Activated naive CD4-positive, alpha-beta T cell treated with anti-CD3 and anti-CD28 coated beads, Interleukin-2, amount 50 U/mL, for 24 hours (primary cell): ENCODE measurements at regions not wholly inside any gene's neighbourhood (a gene's known extent, or its start where the extent isn't known, plus 50 kb on each side); places are given as distances from the start of the nearest gene placed in this dataset.
"Not testable (repeated sequence)": the region's sequence is repeated elsewhere in the genome, so short reads cannot be mapped to it uniquely, and the experiment has no call there.

Experiments used
- H3K27ac Mint-ChIP-seq: one replicate; pipeline ENCODE4 v1.8.0; 2021; ENCODE audit warnings: mild to moderate bottlenecking, mixed read lengths
- H3K27me3 Mint-ChIP-seq: one replicate; pipeline ENCODE4 v1.8.0; 2021; ENCODE audit warnings: mixed read lengths
- H3K36me3 Mint-ChIP-seq: one replicate; pipeline ENCODE4 v1.8.0; 2021; ENCODE audit warnings: mixed read lengths
- H3K4me1 Mint-ChIP-seq: one replicate; pipeline ENCODE4 v1.8.0; 2021; ENCODE audit warnings: mixed read lengths
- H3K4me3 Mint-ChIP-seq: one replicate; pipeline ENCODE4 v1.8.0; 2021; ENCODE audit warnings: mild to moderate bottlenecking, mixed read lengths
- H3K9me3 Mint-ChIP-seq: one replicate; pipeline ENCODE4 v1.8.0; 2021; ENCODE audit warnings: mixed read lengths

- Mint-ChIP-seq H3K4me1 (no peaks in the 10 kb centered on the region), H3K4me3 (no peak overlapping the region), H3K36me3 (no peaks in the 10 kb centered on the region), H3K27ac (no peak overlapping the region), H3K9me3 (no peaks in the 10 kb centered on the region), H3K27me3 (peaks cover 2% of the 10 kb centered on the region)
Observed at GRCh38 chr21:33146467-33146866, 76.5 kb downstream of the OLIG1 start.

- H3K27me3 Mint-ChIP-seq = peaks cover 10% of the 10 kb centered on the region
- no peaks in the 10 kb centered on the region for H3K4me1 Mint-ChIP-seq
- no peak overlapping the region for H3K4me3 Mint-ChIP-seq
- no peaks in the 10 kb centered on the region for H3K36me3 Mint-ChIP-seq
- H3K27ac Mint-ChIP-seq = no peak overlapping the region
- no peaks in the 10 kb centered on the region for H3K9me3 Mint-ChIP-seq
Observed at GRCh38 chr21:33149181-33149580, 79.2 kb downstream of the OLIG1 start.

GRCh38 chr21:33150968-33151367, 78.8 kb upstream of the IFNAR2 start:
- peaks cover 11% of the 10 kb centered on the region for H3K27me3 Mint-ChIP-seq
- H3K27ac Mint-ChIP-seq, H3K36me3 Mint-ChIP-seq, H3K4me3 Mint-ChIP-seq, H3K4me1 Mint-ChIP-seq, H3K9me3 Mint-ChIP-seq: not testable (repeated sequence)

GRCh38 chr21:33151941-33152731, 77.6 kb upstream of the IFNAR2 start:
- H3K4me1 Mint-ChIP-seq = no peaks in the 10 kb centered on the region
- no peaks in the 10 kb centered on the region for H3K36me3 Mint-ChIP-seq
- no peak overlapping the region for H3K27ac Mint-ChIP-seq
- H3K27me3 Mint-ChIP-seq = peaks cover 11% of the 10 kb centered on the region
- H3K9me3 Mint-ChIP-seq = no peaks in the 10 kb centered on the region
- H3K4me3 Mint-ChIP-seq = no peak overlapping the region

GRCh38 chr21:33152732-33153130, 77.0 kb upstream of the IFNAR2 start:
- Mint-ChIP-seq H3K9me3 (no peaks in the 10 kb centered on the region), H3K27ac (no peak overlapping the region), H3K27me3 (peaks cover 11% of the 10 kb centered on the region)

GRCh38 chr21:33155005-33155404, 74.7 kb upstream of the IFNAR2 start:
- Mint-ChIP-seq H3K27me3 (peaks cover 13% of the 10 kb centered on the region), H3K9me3 (peaks cover 7% of the 10 kb centered on the region), H3K4me1 (no peaks in the 10 kb centered on the region), H3K27ac (no peak overlapping the region), H3K36me3 (peaks cover 3% of the 10 kb centered on the region), H3K4me3 (no peak overlapping the region)

More at GRCh38 chr21:33152732-33153130, 77.0 kb upstream of the IFNAR2 start:
- Mint-ChIP-seq H3K4me1 (no peaks in the 10 kb centered on the region), H3K36me3 (no peaks in the 10 kb centered on the region), H3K4me3 (no peak overlapping the region)

- Mint-ChIP-seq H3K27me3 (peaks cover 13% of the 10 kb centered on the region), H3K4me1 (no peaks in the 10 kb centered on the region), H3K36me3 (peaks cover 3% of the 10 kb centered on the region), H3K27ac (no peak overlapping the region), H3K9me3 (peaks cover 7% of the 10 kb centered on the region), H3K4me3 (no peak overlapping the region)
Observed at GRCh38 chr21:33155422-33155821, 74.3 kb upstream of the IFNAR2 start.

- Mint-ChIP-seq H3K4me3 (no peak overlapping the region), H3K27me3 (peaks cover 7% of the 10 kb centered on the region), H3K27ac (no peak overlapping the region), H3K4me1 (no peaks in the 10 kb centered on the region), H3K36me3 (peaks cover 3% of the 10 kb centered on the region), H3K9me3 (peaks cover 7% of the 10 kb centered on the region)
Observed at GRCh38 chr21:33157303-33157702, 72.4 kb upstream of the IFNAR2 start.

- Mint-ChIP-seq H3K4me1 (no peaks in the 10 kb centered on the region), H3K27ac (no peak overlapping the region), H3K36me3 (peaks cover 3% of the 10 kb centered on the region), H3K4me3 (no peak overlapping the region), H3K27me3 (peaks cover 4% of the 10 kb centered on the region), H3K9me3 (peaks cover 7% of the 10 kb centered on the region)
Observed at GRCh38 chr21:33158654-33159053, 71.1 kb upstream of the IFNAR2 start.

- Mint-ChIP-seq H3K36me3 (peaks cover 3% of the 10 kb centered on the region), H3K27ac (no peak overlapping the region), H3K9me3 (peaks cover 7% of the 10 kb centered on the region), H3K4me1 (no peaks in the 10 kb centered on the region), H3K27me3 (peaks cover 2% of the 10 kb centered on the region), H3K4me3 (no peak overlapping the region)
Observed at GRCh38 chr21:33162436-33162951, 67.2 kb upstream of the IFNAR2 start.

GRCh38 chr21:33168886-33169285, 60.9 kb upstream of the IFNAR2 start:
- Mint-ChIP-seq H3K9me3 (no peaks in the 10 kb centered on the region), H3K36me3 (no peaks in the 10 kb centered on the region), H3K27me3 (peaks cover 5% of the 10 kb centered on the region), H3K27ac (no peak overlapping the region), H3K4me1 (no peaks in the 10 kb centered on the region), H3K4me3 (no peak overlapping the region)

- no peaks in the 10 kb centered on the region for H3K36me3 Mint-ChIP-seq
- H3K4me3 Mint-ChIP-seq = no peak overlapping the region
- no peaks in the 10 kb centered on the region for H3K9me3 Mint-ChIP-seq
- no peaks in the 10 kb centered on the region for H3K4me1 Mint-ChIP-seq
- no peak overlapping the region for H3K27ac Mint-ChIP-seq
- H3K27me3 Mint-ChIP-seq = peaks cover 5% of the 10 kb centered on the region
Observed at GRCh38 chr21:33169359-33169758, 60.4 kb upstream of the IFNAR2 start.

GRCh38 chr21:33171616-33172169, 58.0 kb upstream of the IFNAR2 start:
- no peaks in the 10 kb centered on the region for H3K36me3 Mint-ChIP-seq
- H3K9me3 Mint-ChIP-seq = no peaks in the 10 kb centered on the region
- H3K27me3 Mint-ChIP-seq = peaks cover 5% of the 10 kb centered on the region
- H3K27ac Mint-ChIP-seq = no peak overlapping the region
- H3K4me3 Mint-ChIP-seq = no peak overlapping the region
- H3K4me1 Mint-ChIP-seq = no peaks in the 10 kb centered on the region

GRCh38 chr21:33174756-33175155, 55.0 kb upstream of the IFNAR2 start:
- no peak overlapping the region for H3K4me3 Mint-ChIP-seq
- H3K27me3 Mint-ChIP-seq = peaks cover 1% of the 10 kb centered on the region
- no peak overlapping the region for H3K27ac Mint-ChIP-seq
- no peaks in the 10 kb centered on the region for H3K36me3 Mint-ChIP-seq
- H3K9me3 Mint-ChIP-seq = no peaks in the 10 kb centered on the region
- no peaks in the 10 kb centered on the region for H3K4me1 Mint-ChIP-seq
